HG03432 (cell line): ENCODE measurements at regions not wholly inside any gene's neighbourhood (a gene's known extent, or its start where the extent isn't known, plus 50 kb on each side); places are given as distances from the start of the nearest gene placed in this dataset.
"Not testable (repeated sequence)": the region's sequence is repeated elsewhere in the genome, so short reads cannot be mapped to it uniquely, and the experiment has no call there.

Experiments
- ATAC-seq: cut with Tn5 transposase; IDR thresholded peaks from one replicate; pipeline ENCODE4 v1.9.1; 2021; ENCODE audit warnings: mild to moderate bottlenecking, moderate library complexity; ENCODE audit not compliant: unreplicated experiment

DNA sequence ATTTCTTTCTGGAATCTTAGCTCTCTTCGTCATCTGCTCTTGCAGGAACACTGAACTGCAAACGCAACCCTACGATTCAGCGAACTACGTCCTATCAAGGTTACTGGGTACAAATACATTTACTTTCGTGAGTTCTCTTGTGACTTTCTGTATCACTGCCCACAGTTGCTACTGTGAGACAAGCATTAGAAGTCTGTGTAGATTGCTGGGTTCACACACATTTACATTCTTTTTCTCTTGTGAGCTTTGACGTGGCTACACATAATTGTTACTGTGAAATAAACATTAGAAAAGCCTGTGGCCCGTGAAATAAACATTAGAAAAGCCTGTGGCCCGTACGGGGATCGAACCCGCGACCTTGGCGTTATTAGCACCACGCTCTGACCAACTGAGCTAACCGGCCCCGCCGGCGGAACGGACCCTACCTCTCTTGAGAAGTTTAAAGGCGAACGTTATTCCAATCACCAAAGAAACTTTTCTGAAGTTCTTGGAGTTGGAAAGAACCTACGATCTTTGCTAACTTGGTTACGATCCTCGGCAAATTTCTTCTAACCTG lies 61.2 kb upstream of the ZNF322 start:
- ATAC-seq, result not testable (repeated sequence)

GRCh38 chr6:26730019-26730766 lies 70.6 kb upstream of the ZNF322 start:
- not testable (repeated sequence) for ATAC-seq

- ATAC-seq, result not testable (repeated sequence)
Observed at GRCh38 chr6:26734776-26735472, 75.4 kb upstream of the ZNF322 start.

GRCh38 chr6:26739811-26740210 lies 80.3 kb upstream of the ZNF322 start:
- no peak for ATAC-seq

- ATAC-seq, result no peak
Observed at GRCh38 chr6:26743157-26743821, 83.7 kb upstream of the ZNF322 start.

GRCh38 chr6:26743941-26744699 lies 84.6 kb upstream of the ZNF322 start:
- ATAC-seq, result no peak

- not testable (repeated sequence) for ATAC-seq
Observed at GRCh38 chr6:26744837-26745282, 85.3 kb upstream of the ZNF322 start.

GRCh38 chr6:26745964-26746363 lies 86.4 kb upstream of the ZNF322 start:
- ATAC-seq, result not testable (repeated sequence)

DNA sequence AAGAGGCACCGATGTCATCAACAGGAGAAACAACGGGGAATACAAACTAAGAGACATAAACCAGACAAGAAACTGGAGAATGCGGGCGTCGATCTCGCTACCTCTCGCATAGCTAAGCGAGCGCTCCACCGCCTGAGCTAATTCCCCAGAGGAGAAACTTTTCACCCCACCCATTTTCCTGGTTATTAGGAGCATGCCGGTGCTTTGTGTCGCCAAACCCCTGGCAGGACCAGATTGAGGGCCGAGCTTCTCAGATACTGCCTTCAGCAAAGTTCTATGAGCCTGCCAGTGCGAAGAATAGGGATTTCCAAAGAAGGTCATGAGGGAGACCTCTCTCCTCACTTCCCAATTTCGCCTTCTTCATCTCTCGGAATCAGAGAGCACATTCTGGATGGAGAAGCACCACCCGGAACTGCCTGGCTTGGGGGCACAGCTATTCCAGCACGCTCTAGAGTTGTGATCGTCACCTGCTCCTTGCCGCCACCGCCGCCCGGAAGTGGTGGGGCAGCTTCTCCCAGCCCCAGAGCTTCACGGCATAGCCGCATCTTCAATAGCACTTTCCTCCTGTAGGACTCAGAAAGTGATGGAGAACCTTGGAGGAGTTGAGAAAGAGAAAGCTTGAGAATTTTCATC lies 89.7 kb upstream of the ZNF322 start:
- peak; percentile 73 for ATAC-seq

DNA sequence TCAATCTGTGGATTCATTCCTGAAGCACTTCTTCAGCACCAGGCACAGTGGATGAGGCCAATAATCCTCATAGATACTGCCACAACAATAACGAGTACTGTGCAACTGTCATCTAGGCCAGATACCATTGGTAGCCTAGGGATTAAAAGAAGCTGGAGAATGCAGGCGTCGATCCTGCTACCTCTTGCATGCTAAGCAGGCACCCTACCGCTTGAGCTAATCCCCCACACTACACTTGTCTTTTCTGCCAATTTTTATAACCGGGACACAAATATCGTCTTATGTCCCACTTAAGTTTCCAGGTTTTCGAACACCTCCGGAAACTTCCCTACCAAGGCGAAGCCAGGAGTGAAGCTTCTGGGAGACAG lies 90.2 kb upstream of the ZNF322 start:
- peak; percentile 21 for ATAC-seq

- no peak for ATAC-seq
Observed at GRCh38 chr6:26754212-26754611, 94.7 kb upstream of the ZNF322 start.

DNA sequence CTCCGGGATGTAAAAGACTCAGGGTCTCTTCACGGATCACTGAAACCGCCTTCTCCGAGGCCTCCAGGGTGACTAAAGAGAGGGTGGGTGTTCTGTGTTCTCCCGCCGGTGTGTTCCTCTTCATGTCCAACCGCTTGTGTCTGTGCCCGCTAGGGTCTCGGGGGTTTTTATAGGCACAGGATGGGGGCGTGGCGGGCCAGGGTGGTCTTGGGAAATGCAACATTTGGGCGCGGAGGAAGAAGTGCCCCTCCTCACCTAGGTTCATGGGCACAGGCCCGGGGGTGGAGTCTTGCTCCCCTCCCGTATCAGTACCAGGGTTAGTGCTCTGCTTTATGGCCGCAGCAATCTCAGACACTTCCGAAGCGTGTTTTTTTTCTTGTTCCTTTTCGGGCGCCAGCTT lies 95.3 kb upstream of the ZNF322 start:
- not testable (repeated sequence) for ATAC-seq

DNA sequence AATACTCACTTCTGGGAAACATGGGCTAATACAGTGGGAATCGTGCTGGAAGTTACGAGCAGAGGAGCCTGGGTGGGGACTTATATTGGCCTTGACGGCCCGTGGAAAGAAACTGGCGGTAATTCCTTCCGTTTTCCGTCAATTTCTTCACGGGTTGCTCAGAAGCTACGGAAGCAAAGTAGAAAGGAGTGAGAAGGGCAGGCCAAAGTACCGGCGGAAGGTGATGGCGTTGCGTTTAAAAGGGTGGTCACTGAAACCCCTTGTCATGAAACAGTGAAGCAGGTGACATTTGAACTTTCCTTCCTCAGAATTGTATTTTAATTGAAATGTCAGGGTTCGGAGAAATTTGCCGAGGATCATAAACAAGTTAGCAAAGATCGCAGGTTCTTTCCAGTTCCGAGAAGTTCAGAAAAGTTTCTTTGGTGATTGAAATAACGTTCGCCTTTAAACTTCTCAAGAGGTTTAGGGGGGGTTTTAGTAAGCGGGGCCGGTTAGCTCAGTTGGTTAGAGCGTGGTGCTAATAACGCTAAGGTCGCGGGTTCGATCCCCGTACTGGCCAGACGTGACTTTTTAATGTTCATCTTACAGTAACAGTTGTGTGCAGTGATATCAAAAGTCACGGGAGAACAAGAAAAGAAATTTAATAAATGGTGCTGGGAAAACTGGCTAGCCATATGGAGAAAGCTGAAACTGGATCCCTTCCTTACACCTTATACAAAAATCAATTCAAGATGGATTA lies 96.7 kb upstream of the ZNF322 start:
- ATAC-seq, result not testable (repeated sequence)

DNA sequence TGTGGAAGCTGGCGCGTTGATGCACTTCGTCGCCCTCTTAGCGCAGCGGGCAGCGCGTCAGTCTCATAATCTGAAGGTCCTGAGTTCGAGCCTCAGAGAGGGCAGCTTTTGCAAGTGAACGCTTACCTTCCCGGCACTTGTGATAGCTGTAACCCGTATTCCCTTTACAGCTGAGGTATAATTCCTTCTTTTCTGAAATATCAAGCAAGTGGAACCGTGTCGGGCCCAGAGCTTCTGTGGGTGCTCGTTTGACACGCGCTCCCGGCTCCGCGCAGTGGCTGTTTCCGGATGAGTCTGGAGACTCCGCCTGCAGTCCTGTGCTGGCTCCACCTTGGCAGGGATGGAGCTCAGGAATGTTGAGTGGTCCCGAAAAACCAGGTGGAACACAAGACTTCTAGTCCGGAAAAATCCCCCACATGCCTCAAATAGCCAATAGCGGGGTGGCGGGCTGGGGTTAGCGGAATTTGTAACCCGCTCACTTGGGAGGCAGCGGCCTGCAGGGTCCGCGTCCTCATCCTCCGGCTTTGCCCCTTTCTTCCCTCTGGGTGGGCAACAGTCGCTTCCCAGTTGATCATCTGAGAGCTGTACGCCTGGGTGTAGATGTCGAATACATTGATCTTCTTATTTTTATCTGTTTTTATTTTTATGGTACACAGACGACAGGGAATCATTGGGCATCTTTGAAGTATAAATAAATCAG lies 106.8 kb upstream of the ZNF322 start:
- ATAC-seq, result not testable (repeated sequence)

GRCh38 chr6:26770941-26771666 lies 111.6 kb upstream of the ZNF322 start:
- ATAC-seq, result not testable (repeated sequence)

DNA sequence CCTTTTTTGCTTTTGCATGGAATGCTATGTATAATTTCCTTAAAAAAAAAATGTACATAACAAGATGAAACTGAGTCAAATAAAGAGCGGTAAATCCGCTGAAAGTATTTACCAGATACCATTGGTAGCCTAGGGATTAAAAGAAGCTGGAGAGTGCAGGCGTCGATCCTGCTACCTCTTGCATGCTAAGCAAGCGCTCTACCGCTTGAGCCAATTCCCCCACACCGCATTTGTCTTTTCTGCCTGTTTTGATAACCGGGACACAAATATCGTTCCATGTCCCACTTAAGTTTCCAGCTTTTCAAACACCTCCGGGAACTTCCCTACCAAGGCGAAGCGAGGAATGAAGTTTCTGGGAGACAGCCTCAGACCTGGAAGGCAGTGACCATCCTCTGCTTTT lies 113.9 kb upstream of the ZNF322 start:
- ATAC-seq, result not testable (repeated sequence)

- ATAC-seq, result not testable (repeated sequence)
Observed at GRCh38 chr6:26780563-26780962, 121.0 kb upstream of the ZNF322 start.
